K562 (cell line): ENCODE measurements at regions not wholly inside any gene's neighbourhood (a gene's known extent, or its start where the extent isn't known, plus 50 kb on each side); places are given as distances from the start of the nearest gene placed in this dataset.

ENCODE experiments used
- ATAC-seq: fragments of 200-7000 bp; cut with Tn5 transposase; 3 replicates; pipeline ENCODE4 v1.9.1; 2020; ENCODE audit warnings: moderate library complexity
- BruUV-seq: library from RNA; stranded (reverse); fragments of 400-500 nt; replicated peaks from 2 replicates; lab custom pipeline; 2021; lab: Mats Ljungman, UMichigan
- CTCF ChIA-PET: fragments of 300-600 bp; formaldehyde crosslinking; extraction: SDS; loops from one replicate; lab custom pipeline; 2021; ENCODE audit warnings: low intra/inter-chr PET ratio; lab: Yijun Ruan, JAX
- POLR2A ChIA-PET: fragments of 300-600, 350-650 bp; sonication (Branson Sonifier 250); formaldehyde crosslinking; extraction: SDS; loops from one replicate; lab custom pipeline; 2021; ENCODE audit warnings: antibody characterized with exemption, inconsistent platforms; lab: Yijun Ruan, JAX
- DNase-seq, 4 experiments: peaks; one replicate each; pipeline versions ENCODE4 v3.0.0 to v3.0.0-alpha.2; 2011 to 2018; ENCODE audit warnings: low spot score in 3 of 4, mixed read lengths in 3 of 4; ENCODE audit errors: extremely low read depth in 1 of 4
- FAIRE-seq: peaks from 2 replicates; lab custom pipeline; 2011; peaks lifted over from hg19 to GRCh38; lab: Jason Lieb, UNC
- H2AFZ ChIP-seq: 2 replicates; pipeline ENCODE4 v1.6.0; 2011; ENCODE audit warnings: low read depth, low read length, control low read depth, inconsistent platforms
- H3K27ac ChIP-seq: fragments of 200-600 bp; 3 replicates; pipeline ENCODE4 v1.8.0; 2011; ENCODE audit warnings: low read depth, mild to moderate bottlenecking, control low read depth, inconsistent platforms, low read length, moderate library complexity, mixed read lengths; ENCODE audit errors: extremely low read depth
- H3K27me3 ChIP-seq, 2 experiments: fragments of 300-600 bp in 1 of 2; 2 replicates in 1 of 2; 3 replicates in 1 of 2; pipeline versions ENCODE4 v1.6.0 to v1.8.0; 2011; ENCODE audit warnings: inconsistent platforms in 2 of 2, low read length in 2 of 2, mild to moderate bottlenecking in 1 of 2, mixed read lengths in 1 of 2, moderate library complexity in 1 of 2; ENCODE audit not compliant: control insufficient read depth in 2 of 2, insufficient read depth in 2 of 2
- H3K36me3 ChIP-seq: fragments of 300-600 bp; 3 replicates; pipeline ENCODE4 v1.8.0; 2011; ENCODE audit warnings: mild to moderate bottlenecking, low read length, inconsistent platforms; ENCODE audit not compliant: control insufficient read depth, insufficient read depth
- H3K4me1 ChIP-seq, 2 experiments: fragments of 200-600 bp in 1 of 2; replicated peaks in 1 of 2; 2 replicates in 1 of 2; 3 replicates in 1 of 2; pipeline versions ENCODE4 v1.5.1 to v1.8.0; 2011; ENCODE audit warnings: inconsistent platforms in 2 of 2, low read length in 2 of 2, mild to moderate bottlenecking in 1 of 2, mixed read lengths in 1 of 2, moderate library complexity in 1 of 2; ENCODE audit not compliant: control insufficient read depth in 2 of 2, insufficient read depth in 2 of 2
- H3K4me2 ChIP-seq: 2 replicates; pipeline ENCODE4 v1.6.1; 2011; ENCODE audit warnings: low read length, control low read depth, inconsistent platforms, mixed read lengths; ENCODE audit not compliant: insufficient read depth
- H3K4me3 ChIP-seq: fragments of 200-600 bp; sonication (generic), shearing (Covaris generic); 2 replicates; pipeline ENCODE4 v1.5.1; 2016; ENCODE audit warnings: control low read depth, inconsistent platforms
- H3K79me2 ChIP-seq: fragments of 200-600 bp; 3 replicates; pipeline ENCODE4 v1.8.0; 2011; ENCODE audit warnings: low read length, inconsistent platforms; ENCODE audit not compliant: control insufficient read depth, insufficient read depth
- H3K9ac ChIP-seq, 2 experiments: 2 replicates each; pipeline versions ENCODE4 v1.6.0 to v1.6.1; 2011; ENCODE audit warnings: low read depth in 2 of 2, low read length in 2 of 2, control low read depth in 1 of 2, inconsistent platforms in 1 of 2, mild to moderate bottlenecking in 1 of 2, mixed read lengths in 1 of 2; ENCODE audit not compliant: insufficient read depth in 1 of 2
- H3K9me1 ChIP-seq: one replicate; pipeline ENCODE4 v1.6.0; 2011; ENCODE audit warnings: inconsistent platforms, mild to moderate bottlenecking, low read length, moderate library complexity; ENCODE audit not compliant: control insufficient read depth, insufficient read depth
- H3K9me3 ChIP-seq: replicated peaks from 2 replicates; pipeline ENCODE4 v1.5.1; 2011; ENCODE audit warnings: low read depth, low read length, inconsistent platforms; ENCODE audit not compliant: control insufficient read depth, insufficient read depth
- H4K20me1 ChIP-seq: replicated peaks from 2 replicates; pipeline ENCODE4 v1.6.1; 2011; ENCODE audit warnings: low read length, inconsistent platforms, mixed read lengths; ENCODE audit not compliant: control insufficient read depth, insufficient read depth
- CBX1 ChIP-seq: sonication (generic); IDR thresholded peaks from 2 replicates; pipeline ENCODE4 v1.6.1; 2016; ENCODE audit warnings: antibody characterized with exemption, low read depth, mild to moderate bottlenecking
- CHCHD3 ChIP-seq: fragments of 250-450 bp; sonication (Bioruptor Pico); IDR thresholded peaks from 2 replicates; pipeline ENCODE4 v2.1.2; 2022; ENCODE audit warnings: mild to moderate bottlenecking
- DLX4 ChIP-seq: fragments of 250-450 bp; sonication (Bioruptor Pico); IDR thresholded peaks from 2 replicates; pipeline ENCODE4 v1.6.1; 2021; ENCODE audit warnings: mild to moderate bottlenecking
- EGR1 ChIP-seq: fragments of 450-650 bp; conservative IDR thresholded peaks from 2 replicates; pipeline ENCODE4 v1.6.1; 2017; ENCODE audit warnings: mild to moderate bottlenecking
- EP400 ChIP-seq: fragments of 450-650 bp; IDR thresholded peaks from 2 replicates; pipeline ENCODE4 v1.6.1; 2017; ENCODE audit warnings: antibody characterized with exemption, mild to moderate bottlenecking, moderate library complexity
- HSF4 ChIP-seq: fragments of 250-450 bp; sonication (Bioruptor Pico); IDR thresholded peaks from 2 replicates; pipeline ENCODE4 v2.1.2; 2022; ENCODE audit warnings: mild to moderate bottlenecking, moderate library complexity, borderline replicate concordance
- PHF21A ChIP-seq: fragments of 450-650 bp; IDR thresholded peaks from 2 replicates; pipeline ENCODE4 v1.6.1; 2017; ENCODE audit warnings: low read depth, borderline replicate concordance
- POLR2H ChIP-seq: IDR thresholded peaks from 2 replicates; pipeline ENCODE4 v1.6.1; 2016; ENCODE audit warnings: missing genetic modification characterization, low read depth, mild to moderate bottlenecking, control low read depth, missing compliant biosample characterization, moderate library complexity
- RAD21 ChIP-seq, 2 experiments: fragments of 250-450 bp in 1 of 2; fragments of 450-650 bp in 1 of 2; sonication (Bioruptor Pico) in 1 of 2; formaldehyde crosslinking in 1 of 2; IDR thresholded peaks in 1 of 2; conservative IDR thresholded peaks in 1 of 2; 2 replicates each; pipeline versions ENCODE4 v1.4.0 to v1.8.0; 2020 to 2022; ENCODE audit warnings: mild to moderate bottlenecking in 2 of 2, moderate library complexity in 1 of 2
- RBBP5 ChIP-seq: fragments of 200-600 bp; sonication (generic); IDR thresholded peaks from 2 replicates; pipeline ENCODE4 v1.6.1; 2012; ENCODE audit warnings: borderline replicate concordance, mild to moderate bottlenecking, low read length, control low read depth, inconsistent platforms; ENCODE audit not compliant: insufficient read depth, poor library complexity, severe bottlenecking
- ZNF212 ChIP-seq: fragments of 450-650 bp; formaldehyde crosslinking; IDR thresholded peaks from 2 replicates; pipeline ENCODE4 v1.4.0; 2020; ENCODE audit warnings: mild to moderate bottlenecking
- ZNF239 ChIP-seq: fragments of 250-450 bp; sonication (Bioruptor Pico); IDR thresholded peaks from 2 replicates; pipeline ENCODE4 v1.4.0; 2020; ENCODE audit warnings: mild to moderate bottlenecking
- ZNF347 ChIP-seq: fragments of 450-650 bp; formaldehyde crosslinking; IDR thresholded peaks from 2 replicates; pipeline ENCODE4 v1.4.0; 2020; ENCODE audit warnings: low read depth, mild to moderate bottlenecking, moderate library complexity
- ZNF41 ChIP-seq: fragments of 250-450 bp; sonication (Bioruptor Pico); conservative IDR thresholded peaks from 2 replicates; pipeline ENCODE4 v1.4.0; 2020; ENCODE audit warnings: mild to moderate bottlenecking
- ZNF449 ChIP-seq: fragments of 250-450 bp; sonication (Bioruptor Pico); IDR thresholded peaks from 2 replicates; pipeline ENCODE4 v1.8.0; 2022; ENCODE audit warnings: moderate library complexity, mild to moderate bottlenecking, inconsistent platforms
- ZNF668 ChIP-seq: fragments of 250-450 bp; sonication (Bioruptor Pico); IDR thresholded peaks from 2 replicates; pipeline ENCODE4 v1.8.0; 2022; ENCODE audit warnings: mild to moderate bottlenecking, inconsistent platforms
- WGBS: fragments of 100-300 bp; shearing (Covaris generic); methylation state at CpG from one replicate; pipeline ENCODE4 v1.1.6; 2016; ENCODE audit warnings: low coverage, mixed read lengths; ENCODE audit not compliant: insufficient coverage; ENCODE audit errors: missing lambda C conversion rate; 5-methylcytosine and 5-hydroxymethylcytosine counted together
- in situ Hi-C: fragments of 300-500 bp; cut with MboI; formaldehyde crosslinking; loops from 4 replicates; pipeline ENCODE4 v1.15.0; 2018; ENCODE audit warnings: inconsistent platforms, mixed read lengths
- intact Hi-C: fragments of 100-400 bp; cut with micrococcal nuclease; formaldehyde crosslinking; loops from 2 replicates; pipeline ENCODE4 v1.14.2; 2022

GRCh38 chr5:99275128-99275527 is 346.3 kb upstream of the CHD1 start:
- FAIRE-seq (no peak), DNase-seq (no peak), ATAC-seq (no peak)
- Histone ChIP-seq H3K4me2 (no peak overlapping the region), H3K27ac (no peak overlapping the region), H2AFZ (no peak overlapping the region), H3K79me2 (no peaks in the 10 kb centered on the region), H3K27me3 (no peaks in the 10 kb centered on the region), H3K9me3 (no peaks in the 10 kb centered on the region; the same call in 1 of the 2 replicates), H3K36me3 (no peaks in the 10 kb centered on the region), H3K9me1 (no peaks in the 10 kb centered on the region), H4K20me1 (no peaks in the 10 kb centered on the region), H3K4me1 (no peaks in the 10 kb centered on the region), H3K4me3 (no peak overlapping the region), H3K9ac (no peak overlapping the region)
- intact Hi-C loops, result no loop called here
- BruUV-seq, result no TSS peak
- in situ Hi-C loops, result no loop called here
- no peak for TF ChIP-seq POLR2H (tag)
- no peak for TF ChIP-seq PHF21A
- TF ChIP-seq ZNF239, result no peak
- no peak for TF ChIP-seq RAD21 (CRISPR knock-in tag; conservative IDR thresholded peaks at IDR 0.05 in 1 of 2, IDR thresholded peaks at IDR 0.05 in 1 of 2)
- 0% methylated on average over 1 of the region's 1 CpG for WGBS
- CTCF ChIA-PET, result no interaction called here
- POLR2A ChIA-PET, result no interaction called here

- H3K4me3 ChIP-seq, result no peak overlapping the region
- no peak for TF ChIP-seq ZNF347 (CRISPR knock-in tag)
- no peak for TF ChIP-seq RBBP5
- no peak for TF ChIP-seq EP400
- no peak for TF ChIP-seq CBX1
- no peak for TF ChIP-seq ZNF449 (CRISPR knock-in tag)
- TF ChIP-seq DLX4 (CRISPR knock-in tag), result no peak
- TF ChIP-seq ZNF212 (CRISPR knock-in tag), result no peak
- TF ChIP-seq EGR1, result no peak
- TF ChIP-seq ZNF41 (CRISPR knock-in tag), result no peak
- TF ChIP-seq ZNF668 (CRISPR knock-in tag), result no peak
- no peak for TF ChIP-seq CHCHD3
- TF ChIP-seq HSF4 (CRISPR knock-in tag), result no peak
- no peaks in the 10 kb centered on the region; the same call in 1 of the 2 replicates for H3K9me3 ChIP-seq
- intact Hi-C loops (no loop called here), in situ Hi-C loops (no loop called here)
- ATAC-seq (no peak), FAIRE-seq (no peak), DNase-seq (no peak)
- H3K9ac ChIP-seq, result no peak overlapping the region
- no TSS peak for BruUV-seq
- WGBS, result 0% methylated on average over 2 of the region's 2 CpGs
- H3K4me1 ChIP-seq, result no peaks in the 10 kb centered on the region
- no peaks in the 10 kb centered on the region for H4K20me1 ChIP-seq
- ChIA-PET CTCF (no interaction called here), POLR2A (no interaction called here)
- H3K27me3 ChIP-seq, result no peaks in the 10 kb centered on the region
- no peaks in the 10 kb centered on the region for H3K36me3 ChIP-seq
- H2AFZ ChIP-seq, result no peak overlapping the region
- no peaks in the 10 kb centered on the region for H3K9me1 ChIP-seq
- H3K4me2 ChIP-seq, result no peak overlapping the region
- no peaks in the 10 kb centered on the region for H3K79me2 ChIP-seq
- no peak overlapping the region for H3K27ac ChIP-seq
These were observed 343.8 kb upstream of the CHD1 start for GRCh38 chr5:99272576-99272975.
